Erythroblast (primary cell): ENCODE measurements at regions not wholly inside any gene's neighbourhood (a gene's known extent, or its start where the extent isn't known, plus 50 kb on each side); places are given as distances from the start of the nearest gene placed in this dataset.

Experiments
- GATA1 ChIP-seq: IDR thresholded peaks from 2 replicates; pipeline ENCODE4 v1.6.1; 2011; ENCODE audit warnings: low read depth, mild to moderate bottlenecking, control low read depth, low read length, moderate library complexity
- POLR2A ChIP-seq: IDR thresholded peaks from 2 replicates; pipeline ENCODE4 v1.6.1; 2011; ENCODE audit warnings: mild to moderate bottlenecking, low read length

GRCh38 chr2:40041422-40042382 lies 262.6 kb upstream of the THUMPD2 start:
- TF ChIP-seq POLR2A: no peak
- no peak for TF ChIP-seq GATA1
